GM19193 (cell line): ENCODE measurements at regions not wholly inside any gene's neighbourhood (a gene's known extent, or its start where the extent isn't known, plus 50 kb on each side); places are given as distances from the start of the nearest gene placed in this dataset.

ENCODE experiments used
- POLR2A ChIP-seq: IDR thresholded peaks from 4 replicates; pipeline ENCODE4 v1.6.1; 2011; ENCODE audit not compliant: insufficient read depth, insufficient read length; ENCODE audit errors: extremely low read depth

GRCh38 chr3:193827871-193828270 lies 234.9 kb downstream of the OPA1 start:
- TF ChIP-seq POLR2A, result no peak

GRCh38 chr3:193828477-193828876 lies 235.5 kb downstream of the OPA1 start:
- no peak for TF ChIP-seq POLR2A

DNA sequence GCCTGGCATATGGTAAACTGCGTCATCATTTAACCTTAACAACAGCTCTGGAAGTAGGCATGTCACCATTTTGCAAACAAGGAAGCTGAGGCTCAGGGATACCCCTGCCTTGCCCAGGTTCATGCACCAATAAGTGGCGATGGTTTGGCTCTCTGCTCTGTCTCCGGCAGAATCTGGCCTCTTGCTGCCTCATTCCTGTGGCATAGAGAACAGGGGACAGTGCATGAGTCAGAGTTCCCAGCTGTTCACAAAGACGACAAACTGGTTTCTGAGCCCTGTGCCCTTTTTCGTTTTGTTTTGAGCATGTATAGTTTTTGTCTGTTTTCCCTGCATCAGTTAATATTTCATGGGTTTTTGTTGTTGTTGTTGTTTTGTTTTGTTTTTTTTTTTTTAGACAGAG lies 236.8 kb downstream of the OPA1 start:
- no peak for TF ChIP-seq POLR2A

DNA sequence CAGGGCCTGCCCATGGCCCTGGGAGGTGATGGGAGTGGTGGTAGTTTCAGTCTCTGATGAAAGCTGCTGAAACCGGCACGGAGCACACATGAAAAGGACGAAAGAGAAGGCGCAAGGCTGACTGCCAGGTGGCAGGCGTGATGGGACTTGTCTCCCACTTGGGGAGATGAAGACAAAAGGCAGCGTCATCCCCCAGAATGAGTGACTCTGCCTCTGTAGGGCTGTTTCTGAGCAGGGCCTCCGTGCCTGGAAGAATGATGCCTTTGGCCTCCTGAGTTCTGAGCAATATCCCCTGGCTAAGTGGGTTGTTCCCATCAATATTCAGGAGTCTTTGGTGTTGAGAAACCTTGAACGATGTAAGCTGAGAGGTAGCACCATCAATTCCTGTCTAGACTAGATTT lies 237.8 kb downstream of the OPA1 start:
- no peak for TF ChIP-seq POLR2A

DNA sequence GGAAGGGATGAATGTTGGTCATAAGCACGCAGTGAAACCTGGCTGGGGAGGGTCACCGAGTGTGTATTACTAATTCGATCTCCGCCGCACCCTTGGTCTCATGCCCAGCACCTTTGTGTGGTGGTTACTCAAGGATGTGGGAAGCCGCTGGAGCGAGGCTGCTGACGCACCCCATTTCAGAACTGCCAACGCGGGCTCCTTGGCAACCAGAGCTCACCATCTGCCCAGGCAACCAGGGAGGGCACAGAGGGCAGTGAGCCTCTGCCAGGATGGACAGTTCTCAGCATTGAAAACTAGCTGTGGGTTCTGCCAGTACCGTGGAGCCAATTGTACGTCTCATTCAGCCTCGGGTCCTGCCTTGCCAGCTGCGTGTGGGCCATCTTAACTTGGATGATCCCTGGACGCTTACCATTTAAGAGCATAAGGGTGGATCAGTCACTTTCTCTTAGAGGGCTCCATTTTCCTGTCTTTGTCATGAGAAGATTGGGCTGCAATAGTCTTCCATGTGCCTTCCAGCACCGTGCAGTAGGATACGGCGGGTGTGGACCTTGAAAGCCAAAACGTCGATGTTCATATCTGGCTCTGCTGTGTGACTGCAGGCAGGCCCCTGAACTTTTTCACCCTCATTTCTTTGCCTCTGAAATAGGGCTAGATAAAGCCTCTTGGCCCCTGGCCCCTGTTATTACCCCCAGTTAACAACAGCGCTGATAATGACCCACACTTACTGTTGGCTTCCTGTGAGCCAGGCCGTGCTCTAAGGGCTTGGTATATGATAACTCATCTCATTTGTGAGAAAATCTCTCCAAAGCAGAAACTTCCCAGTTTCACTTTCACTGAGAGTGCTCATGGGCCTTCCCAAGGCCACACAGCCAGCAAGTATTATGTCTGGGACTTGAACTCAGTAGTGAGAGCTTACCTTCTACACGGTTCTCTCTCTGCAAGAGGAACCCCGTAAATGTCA lies 238.8 kb downstream of the OPA1 start:
- no peak for TF ChIP-seq POLR2A

DNA sequence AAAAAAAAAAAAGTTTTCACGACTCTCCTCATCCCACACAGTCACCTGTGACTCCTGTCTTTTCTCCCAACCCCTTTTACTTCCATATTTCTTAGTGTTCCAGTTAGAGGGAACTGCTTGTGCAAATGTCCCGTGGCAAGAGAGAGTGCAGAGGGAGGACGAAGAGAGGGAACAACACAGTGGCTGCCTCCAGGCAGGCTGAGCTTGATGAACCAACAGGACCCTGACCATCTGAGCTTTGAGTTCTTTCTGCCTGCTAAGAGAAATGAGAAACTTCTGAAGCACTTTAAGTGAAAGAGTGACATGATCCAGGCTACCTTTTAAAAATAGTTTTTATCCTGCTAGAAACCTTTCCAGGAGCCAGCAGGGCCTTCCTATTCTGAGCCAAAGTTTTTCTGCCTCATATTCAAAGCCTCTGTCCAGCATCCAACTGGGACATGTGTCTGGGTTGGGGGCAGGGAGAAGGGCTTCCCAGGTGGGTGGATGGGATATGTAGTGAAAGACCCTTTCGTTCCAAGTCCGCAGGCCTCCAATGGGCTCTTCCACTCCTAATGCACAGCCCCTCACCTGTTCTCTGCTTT lies 239.9 kb downstream of the OPA1 start:
- TF ChIP-seq POLR2A, result no peak

DNA sequence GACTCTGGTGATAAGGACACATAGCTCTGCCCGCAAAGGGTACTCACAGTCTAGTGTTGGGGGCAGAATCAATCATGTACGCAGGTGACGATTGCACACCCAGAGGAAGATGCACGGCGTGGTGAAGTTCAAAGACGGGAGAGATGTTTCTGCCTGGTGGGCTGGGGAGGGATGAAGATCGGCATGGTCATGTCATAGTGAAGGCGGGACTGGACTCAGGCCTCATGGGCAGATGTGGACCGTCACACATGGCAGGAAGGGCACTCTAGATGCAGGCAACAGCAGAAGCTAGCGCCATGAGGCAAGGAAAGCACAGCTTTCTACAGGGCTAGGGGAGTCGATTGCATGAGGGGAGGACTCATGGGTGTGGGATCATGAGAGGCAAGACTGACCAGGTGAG lies 240.6 kb downstream of the OPA1 start:
- no peak for TF ChIP-seq POLR2A

DNA sequence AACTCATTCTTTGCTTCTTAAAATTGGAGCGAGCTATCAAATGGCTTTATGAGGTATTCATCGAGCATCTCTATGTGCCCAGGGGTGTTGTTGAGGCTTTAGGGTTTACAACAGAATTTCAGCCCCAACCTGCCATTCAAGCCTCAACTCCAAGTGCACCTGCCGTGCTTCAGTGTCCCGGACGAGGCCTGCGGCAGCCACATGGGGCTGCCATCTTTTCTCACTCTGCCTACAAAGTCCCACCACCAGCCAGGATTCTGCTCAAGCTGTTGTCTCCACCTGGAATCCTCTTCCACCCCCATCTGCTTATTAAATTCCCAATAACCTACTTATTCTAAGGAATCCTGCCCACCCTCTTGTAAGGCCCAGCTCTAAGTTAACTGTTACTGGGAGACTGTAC lies 242.4 kb downstream of the OPA1 start:
- no peak for TF ChIP-seq POLR2A

GRCh38 chr3:193836511-193836910 lies 243.5 kb downstream of the OPA1 start:
- no peak for TF ChIP-seq POLR2A

- no peak for TF ChIP-seq POLR2A
Observed at GRCh38 chr3:193836918-193837317, 243.9 kb downstream of the OPA1 start.

- TF ChIP-seq POLR2A, result no peak
Observed at GRCh38 chr3:193837347-193837827, 244.4 kb downstream of the OPA1 start.

GRCh38 chr3:193840111-193840641 lies 247.2 kb downstream of the OPA1 start:
- TF ChIP-seq POLR2A, result no peak

DNA sequence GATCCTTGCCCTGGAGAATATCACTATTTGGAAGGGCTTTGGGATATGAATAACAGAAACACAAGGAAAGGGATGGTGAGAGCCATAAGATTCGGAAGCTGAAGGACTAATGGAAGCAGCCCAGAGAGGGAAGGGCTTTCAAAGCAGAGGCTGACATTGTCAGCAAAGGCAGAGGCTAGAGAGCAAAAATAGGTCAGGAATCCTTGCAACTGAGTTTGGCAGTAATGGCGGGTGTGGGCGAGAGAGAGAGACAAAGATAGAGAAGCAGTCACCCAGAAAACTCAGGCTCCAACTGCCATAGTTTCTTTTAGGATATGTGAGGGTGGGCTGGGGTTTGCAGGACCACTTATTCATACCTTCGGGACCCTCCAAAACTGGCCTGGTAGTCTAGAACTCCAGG lies 248.6 kb downstream of the OPA1 start:
- TF ChIP-seq POLR2A, result no peak

- TF ChIP-seq POLR2A, result peak; percentile 38
Observed at GRCh38 chr3:193842029-193842798, 249.2 kb downstream of the OPA1 start.

- TF ChIP-seq POLR2A, result no peak
Observed at GRCh38 chr3:193842832-193843473, 249.9 kb downstream of the OPA1 start.
